Activated CD4-positive, CD25-positive, alpha-beta regulatory T cell treated with anti-CD3 and anti-CD28 coated beads, Interleukin-2, amount 50 U/mL, for 24 hours (primary cell): ENCODE measurements at regions not wholly inside any gene's neighbourhood (a gene's known extent, or its start where the extent isn't known, plus 50 kb on each side); places are given as distances from the start of the nearest gene placed in this dataset.
"Not testable (repeated sequence)": the region's sequence is repeated elsewhere in the genome, so short reads cannot be mapped to it uniquely, and the experiment has no call there.

Source experiments
- ATAC-seq, 2 donors: fragments of 150-1000 bp; cut with Tn5 transposase; one replicate each; pipeline ENCODE4 v1.10.0; 2021; ENCODE audit warnings: mild to moderate bottlenecking in 1 of 2, moderate library complexity in 1 of 2

GRCh38 chr7:148515237-148515636 lies 75.3 kb upstream of the C7orf33 start:
- no peak for ATAC-seq

- ATAC-seq = no peak
Observed at GRCh38 chr7:148515728-148516695, 74.6 kb upstream of the C7orf33 start.

DNA sequence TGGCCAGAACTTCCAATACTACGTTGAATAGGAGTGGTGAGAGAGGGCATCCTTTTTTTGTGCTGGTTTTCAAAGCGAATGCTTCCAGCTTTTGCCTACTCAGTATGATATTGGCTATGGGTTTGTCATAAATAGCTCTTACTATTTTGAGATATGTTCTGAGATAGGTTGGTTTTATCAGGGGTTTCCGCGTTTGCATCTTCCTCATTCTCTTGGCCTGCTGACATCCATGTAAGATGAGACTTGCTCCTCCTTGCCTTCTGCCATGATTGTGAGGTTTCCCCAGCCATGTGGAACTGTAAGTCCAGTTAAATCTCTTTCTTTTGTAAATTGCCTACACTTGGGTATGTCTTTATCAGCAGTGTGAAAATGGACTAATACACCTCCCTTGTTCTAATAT lies 71.2 kb upstream of the C7orf33 start:
- ATAC-seq = not testable (repeated sequence)

GRCh38 chr7:148521271-148521670 lies 69.3 kb upstream of the C7orf33 start:
- ATAC-seq = no peak

DNA sequence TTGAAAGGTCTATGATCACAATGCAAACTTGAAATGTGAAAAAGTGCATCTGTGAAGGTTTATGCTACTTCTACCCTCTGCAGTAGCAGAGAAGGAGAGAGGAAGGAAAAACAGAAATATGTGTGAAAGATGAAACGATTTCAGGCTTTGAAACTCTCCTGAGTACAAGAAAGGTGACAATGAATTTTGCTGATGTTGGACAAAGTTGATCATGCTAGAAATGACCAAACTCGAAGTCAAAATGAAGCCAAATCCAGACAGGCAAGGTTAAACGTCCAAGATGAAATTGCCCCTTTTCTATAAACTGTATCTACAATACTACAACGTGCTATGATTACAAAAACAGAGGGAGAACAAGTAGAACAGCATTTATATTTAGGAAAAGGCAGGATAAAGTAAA lies 67.0 kb upstream of the C7orf33 start:
- no peak for ATAC-seq

GRCh38 chr7:148524479-148525224 lies 65.9 kb upstream of the C7orf33 start:
- ATAC-seq = no peak

DNA sequence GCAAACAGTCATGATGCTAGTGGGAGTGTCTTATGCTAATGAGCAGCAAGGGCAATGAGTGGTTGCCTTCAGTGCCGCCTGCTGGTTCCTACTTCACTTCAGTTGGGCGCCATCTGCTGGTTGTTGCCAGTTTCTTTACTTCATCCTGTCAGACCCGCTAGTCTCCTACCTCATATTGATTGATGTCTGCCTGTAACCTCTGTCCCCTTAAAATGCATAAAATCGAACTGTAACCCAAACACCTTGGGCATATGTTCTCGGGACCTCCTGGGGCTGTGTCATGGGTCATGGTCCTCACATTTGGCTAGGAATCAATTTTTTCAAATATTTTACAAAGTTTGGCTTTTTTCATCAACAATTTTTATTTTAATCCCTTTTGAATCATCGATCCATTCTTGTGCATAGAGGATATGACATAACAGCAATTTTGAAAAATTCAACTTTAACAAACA lies 62.8 kb upstream of the C7orf33 start:
- peak; percentile 98 to 99 for ATAC-seq

DNA sequence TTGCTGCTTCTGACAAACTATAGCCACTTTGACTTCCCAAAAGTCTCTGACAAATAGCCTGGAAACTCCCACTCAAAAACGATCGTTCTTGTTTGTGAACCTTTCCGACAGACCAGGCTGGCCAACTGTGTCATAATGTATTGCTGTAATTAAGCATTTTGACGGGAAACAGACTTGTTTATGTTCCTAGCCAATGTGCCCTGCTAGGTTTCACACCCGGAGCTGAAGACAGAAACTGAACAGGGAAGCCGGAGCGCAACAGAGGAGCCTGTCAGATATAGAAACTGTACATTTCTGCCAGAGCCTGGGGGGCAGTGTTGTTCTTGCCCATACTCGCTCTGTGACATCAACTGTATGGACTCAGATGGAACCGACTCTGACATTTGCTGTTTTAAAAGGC lies 55.3 kb upstream of the C7orf33 start:
- peak; percentile 55 to 56 for ATAC-seq

- no peak for ATAC-seq
Observed at GRCh38 chr7:148537435-148537834, 53.1 kb upstream of the C7orf33 start.

GRCh38 chr7:148540041-148540738 lies 50.4 kb upstream of the C7orf33 start:
- ATAC-seq = no peak
